Tibial nerve (tissue), 4 donors: ENCODE measurements at regions not wholly inside any gene's neighbourhood (a gene's known extent, or its start where the extent isn't known, plus 50 kb on each side); places are given as distances from the start of the nearest gene placed in this dataset.

Source experiments
- DNase-seq, 2 donors: peaks; one replicate each; pipeline ENCODE4 v3.0.0-alpha.2; 2019; ENCODE audit warnings: low spot score in 2 of 2
- H3K27ac ChIP-seq, 4 donors: fragments of 200-600 bp; sonication (generic) in 3 of 4; one replicate each; pipeline ENCODE4 v1.5.1; 2017 to 2019; ENCODE audit warnings: mild to moderate bottlenecking in 1 of 4
- H3K27me3 ChIP-seq, 2 donors: fragments of 200-600 bp; sonication (generic) in 1 of 2; one replicate each; pipeline versions ENCODE4 v1.5.1 to v1.6.0; 2017 to 2019
- H3K36me3 ChIP-seq, 3 donors: fragments of 200-600 bp; sonication (generic); one replicate each; pipeline ENCODE4 v1.5.1; 2018 to 2019
- H3K4me1 ChIP-seq, 4 donors: fragments of 200-600 bp; sonication (generic) in 3 of 4; one replicate each; pipeline ENCODE4 v1.5.1; 2017 to 2019
- H3K4me3 ChIP-seq, 4 donors: fragments of 200-600 bp; sonication (generic) in 3 of 4; one replicate each; pipeline ENCODE4 v1.5.1; 2017 to 2019; ENCODE audit warnings: mild to moderate bottlenecking in 1 of 4, moderate library complexity in 1 of 4
- H3K9me3 ChIP-seq, 4 donors: fragments of 200-600 bp; sonication (generic) in 3 of 4; one replicate each; pipeline ENCODE4 v1.5.1; 2017 to 2019
- EP300 ChIP-seq, 2 donors: sonication (generic); formaldehyde crosslinking; IDR thresholded peaks; one replicate each; pipeline ENCODE4 v1.6.1; 2017; ENCODE audit warnings: antibody characterized with exemption in 2 of 2, mild to moderate bottlenecking in 1 of 2
- POLR2A ChIP-seq, 2 donors: fragments of 450-650 bp; IDR thresholded peaks; one replicate each; pipeline ENCODE4 v1.6.1; 2017; ENCODE audit warnings: antibody characterized with exemption in 2 of 2, mild to moderate bottlenecking in 2 of 2, moderate library complexity in 2 of 2
- WGBS, 2 donors: methylation state at CpG; one replicate each; pipeline ENCODE4 v1.1.5; 2018; 5-methylcytosine and 5-hydroxymethylcytosine counted together
- TF ChIP-seq, protein P1 (sequence below), 5 experiments: fragments of 200-600 bp in 3 of 5; fragments of 450-650 bp in 2 of 5; sonication (generic) in 3 of 5; IDR thresholded peaks; one replicate each; pipeline ENCODE4 v1.5.1; 2016 to 2019; ENCODE audit warnings: antibody characterized with exemption in 5 of 5, mild to moderate bottlenecking in 3 of 5, moderate library complexity in 2 of 5

DNA sequence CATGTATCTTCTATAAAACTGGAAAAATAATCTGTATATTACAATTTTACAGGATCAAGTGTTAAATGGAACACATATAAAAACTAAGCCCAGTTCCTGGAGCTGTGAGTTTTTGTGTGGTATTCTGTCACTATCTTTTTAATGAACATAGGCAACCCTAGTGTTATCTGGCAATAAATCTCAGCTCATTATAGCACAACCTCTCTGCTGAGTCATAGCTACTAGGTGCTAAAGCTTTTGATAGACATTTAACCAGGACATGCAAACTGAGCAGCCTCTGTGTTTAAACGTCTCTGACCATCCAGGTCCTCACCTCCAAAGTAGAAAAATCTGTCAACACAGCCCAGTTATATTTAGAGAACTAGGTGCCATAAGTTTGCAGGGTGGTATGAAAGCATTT is 91.0 kb upstream of the CARD18 start:
- TF ChIP-seq POLR2A (IDR thresholded peaks at IDR 0.05), result no peak
- no peak for TF ChIP-seq EP300 (IDR thresholded peaks at IDR 0.05)
- TF ChIP-seq, protein P1, sequence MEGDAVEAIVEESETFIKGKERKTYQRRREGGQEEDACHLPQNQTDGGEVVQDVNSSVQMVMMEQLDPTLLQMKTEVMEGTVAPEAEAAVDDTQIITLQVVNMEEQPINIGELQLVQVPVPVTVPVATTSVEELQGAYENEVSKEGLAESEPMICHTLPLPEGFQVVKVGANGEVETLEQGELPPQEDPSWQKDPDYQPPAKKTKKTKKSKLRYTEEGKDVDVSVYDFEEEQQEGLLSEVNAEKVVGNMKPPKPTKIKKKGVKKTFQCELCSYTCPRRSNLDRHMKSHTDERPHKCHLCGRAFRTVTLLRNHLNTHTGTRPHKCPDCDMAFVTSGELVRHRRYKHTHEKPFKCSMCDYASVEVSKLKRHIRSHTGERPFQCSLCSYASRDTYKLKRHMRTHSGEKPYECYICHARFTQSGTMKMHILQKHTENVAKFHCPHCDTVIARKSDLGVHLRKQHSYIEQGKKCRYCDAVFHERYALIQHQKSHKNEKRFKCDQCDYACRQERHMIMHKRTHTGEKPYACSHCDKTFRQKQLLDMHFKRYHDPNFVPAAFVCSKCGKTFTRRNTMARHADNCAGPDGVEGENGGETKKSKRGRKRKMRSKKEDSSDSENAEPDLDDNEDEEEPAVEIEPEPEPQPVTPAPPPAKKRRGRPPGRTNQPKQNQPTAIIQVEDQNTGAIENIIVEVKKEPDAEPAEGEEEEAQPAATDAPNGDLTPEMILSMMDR (IDR thresholded peaks at IDR 0.05), result no peak
- Histone ChIP-seq H3K27me3 (no peaks in the 10 kb centered on the region), H3K4me3 (no peak overlapping the region), H3K36me3 (no peaks in the 10 kb centered on the region), H3K9me3 (no peaks in the 10 kb centered on the region), H3K4me1 (no peaks in the 10 kb centered on the region), H3K27ac (no peak overlapping the region)
- 63 to 82% methylated on average over 1 of the region's 1 CpG for WGBS, 2 donors
- no peak for DNase-seq

DNA sequence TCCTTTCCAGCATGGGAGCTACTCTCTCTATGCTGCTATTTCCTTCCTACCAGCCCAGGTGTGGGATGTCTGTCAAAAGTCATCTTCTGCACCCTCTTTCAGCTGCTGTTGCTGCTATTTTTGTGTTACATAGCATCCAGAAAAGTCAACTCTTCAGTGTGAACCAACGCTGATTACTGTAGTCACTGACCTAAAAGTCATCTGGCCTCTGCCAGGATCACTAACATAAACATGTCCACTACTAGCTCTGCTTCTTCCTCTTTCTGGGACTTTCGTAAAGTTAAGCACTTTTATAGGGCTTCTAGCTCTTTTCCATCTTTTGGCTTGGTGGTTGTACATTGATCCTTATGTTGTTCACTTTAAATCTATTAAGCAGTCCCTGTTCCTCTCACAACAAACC is 90.2 kb upstream of the CARD18 start:
- DNase-seq, result no peak
- TF ChIP-seq, protein P1 (IDR thresholded peaks at IDR 0.05), result no peak
- TF ChIP-seq EP300 (IDR thresholded peaks at IDR 0.05), result no peak
- TF ChIP-seq POLR2A (IDR thresholded peaks at IDR 0.05), result no peak
- no peaks in the 10 kb centered on the region for H3K36me3 ChIP-seq
- WGBS, 2 donors, result 80 to 82% methylated on average over 2 of the region's 2 CpGs
- H3K4me1 ChIP-seq, result no peaks in the 10 kb centered on the region
- H3K9me3 ChIP-seq, result no peaks in the 10 kb centered on the region
- no peak overlapping the region for H3K4me3 ChIP-seq
- no peaks in the 10 kb centered on the region for H3K27me3 ChIP-seq
- no peak overlapping the region for H3K27ac ChIP-seq

DNA sequence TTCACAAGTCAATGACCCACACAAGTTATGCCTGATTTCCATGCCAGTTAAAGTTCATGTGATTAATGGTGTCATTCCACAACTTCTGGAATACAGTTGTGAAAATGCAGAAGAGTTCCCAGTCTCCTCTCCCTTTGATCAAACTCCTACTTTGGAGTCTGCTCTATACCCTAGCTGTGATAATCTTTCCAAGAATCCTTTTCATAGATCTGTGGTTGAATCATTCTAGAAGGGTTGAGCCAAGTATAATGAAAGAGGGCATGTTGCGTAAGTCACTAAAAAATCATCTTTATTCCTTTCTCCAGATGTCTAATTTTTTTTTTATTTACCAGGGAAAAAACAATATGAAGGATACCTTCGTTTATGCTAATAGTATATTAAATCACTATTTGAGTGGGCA is 89.7 kb upstream of the CARD18 start:
- no peak overlapping the region for H3K4me3 ChIP-seq
- no peaks in the 10 kb centered on the region for H3K36me3 ChIP-seq
- no peaks in the 10 kb centered on the region for H3K9me3 ChIP-seq
- H3K27me3 ChIP-seq, result no peaks in the 10 kb centered on the region
- H3K27ac ChIP-seq, result no peak overlapping the region
- WGBS, 2 donors, result 81 to 88% methylated on average over 2 of the region's 2 CpGs
- TF ChIP-seq EP300 (IDR thresholded peaks at IDR 0.05) (no peak), POLR2A (IDR thresholded peaks at IDR 0.05) (no peak)
- TF ChIP-seq, protein P1 (IDR thresholded peaks at IDR 0.05), result no peak
- no peak for DNase-seq
- H3K4me1 ChIP-seq, result no peaks in the 10 kb centered on the region

DNA sequence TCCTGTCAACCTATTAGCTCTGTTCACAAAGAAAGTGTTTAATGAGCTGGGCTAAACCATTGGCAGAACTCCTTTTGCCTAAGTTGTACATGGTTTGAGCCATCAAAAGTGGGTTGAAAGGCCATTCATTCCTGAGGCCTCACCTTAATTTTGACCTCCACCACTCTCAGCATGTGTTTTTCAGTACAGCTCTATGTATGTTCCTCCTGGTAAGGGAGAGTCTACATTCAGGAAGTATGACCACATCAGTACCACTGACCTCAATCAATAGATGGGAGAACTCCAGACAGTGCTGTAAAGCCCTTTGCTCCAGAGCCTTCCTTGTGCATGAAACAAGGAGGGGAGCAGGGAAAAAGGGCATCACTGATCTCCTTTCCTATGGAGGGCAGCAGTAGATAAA is 87.8 kb upstream of the CARD18 start:
- H3K27me3 ChIP-seq, result no peaks in the 10 kb centered on the region
- DNase-seq, result no peak
- H3K4me3 ChIP-seq, result no peak overlapping the region
- H3K36me3 ChIP-seq, result no peaks in the 10 kb centered on the region
- no peaks in the 10 kb centered on the region for H3K4me1 ChIP-seq
- H3K27ac ChIP-seq, result no peak overlapping the region
- H3K9me3 ChIP-seq, result no peaks in the 10 kb centered on the region
- no peak for TF ChIP-seq POLR2A (IDR thresholded peaks at IDR 0.05)
- no peak for TF ChIP-seq EP300 (IDR thresholded peaks at IDR 0.05)
- TF ChIP-seq, protein P1 (IDR thresholded peaks at IDR 0.05), result no peak

DNA sequence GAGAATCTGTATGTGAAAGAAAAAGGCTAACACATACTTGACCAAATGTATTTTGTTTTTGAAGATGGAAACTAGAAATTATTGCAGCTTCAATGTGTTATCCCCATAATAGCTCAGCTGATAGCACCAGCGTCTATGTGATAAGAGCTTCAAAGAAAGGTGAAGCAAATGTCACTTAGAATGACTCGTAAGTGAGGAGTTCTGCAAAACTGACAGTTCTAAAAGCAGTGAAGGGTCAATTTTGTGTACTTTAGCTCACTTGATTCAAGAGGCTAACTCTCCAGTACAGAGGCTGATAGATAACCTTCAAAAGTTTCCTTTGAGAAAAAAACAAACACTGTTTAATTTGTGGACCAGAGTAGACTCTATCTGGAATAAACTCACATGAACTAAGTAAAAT is 87.2 kb upstream of the CARD18 start:
- no peak for DNase-seq
- Histone ChIP-seq H3K27me3 (no peaks in the 10 kb centered on the region), H3K36me3 (no peaks in the 10 kb centered on the region), H3K27ac (no peak overlapping the region), H3K4me1 (no peaks in the 10 kb centered on the region), H3K4me3 (no peak overlapping the region), H3K9me3 (no peaks in the 10 kb centered on the region)
- 72 to 78% methylated on average over 2 of the region's 2 CpGs for WGBS, 2 donors
- TF ChIP-seq, protein P1 (IDR thresholded peaks at IDR 0.05), result no peak
- no peak for TF ChIP-seq EP300 (IDR thresholded peaks at IDR 0.05)
- no peak for TF ChIP-seq POLR2A (IDR thresholded peaks at IDR 0.05)
